Astrocyte (in vitro differentiated cells and primary cell): ENCODE measurements at regions not wholly inside any gene's neighbourhood (a gene's known extent, or its start where the extent isn't known, plus 50 kb on each side); places are given as distances from the start of the nearest gene placed in this dataset.
"Not testable (repeated sequence)": the region's sequence is repeated elsewhere in the genome, so short reads cannot be mapped to it uniquely, and the experiment has no call there.

Experiments
- EZH2 ChIP-seq: IDR thresholded peaks from 2 replicates; pipeline ENCODE4 v1.6.1; 2012; ENCODE audit warnings: mild to moderate bottlenecking, low read length, inconsistent platforms; ENCODE audit not compliant: insufficient read depth
- TF ChIP-seq, protein P1 (sequence below): IDR thresholded peaks from 2 replicates; pipeline ENCODE4 v1.5.1; 2011; ENCODE audit warnings: low read depth, mild to moderate bottlenecking, inconsistent platforms, low read length, moderate library complexity; ENCODE audit not compliant: insufficient read depth

DNA sequence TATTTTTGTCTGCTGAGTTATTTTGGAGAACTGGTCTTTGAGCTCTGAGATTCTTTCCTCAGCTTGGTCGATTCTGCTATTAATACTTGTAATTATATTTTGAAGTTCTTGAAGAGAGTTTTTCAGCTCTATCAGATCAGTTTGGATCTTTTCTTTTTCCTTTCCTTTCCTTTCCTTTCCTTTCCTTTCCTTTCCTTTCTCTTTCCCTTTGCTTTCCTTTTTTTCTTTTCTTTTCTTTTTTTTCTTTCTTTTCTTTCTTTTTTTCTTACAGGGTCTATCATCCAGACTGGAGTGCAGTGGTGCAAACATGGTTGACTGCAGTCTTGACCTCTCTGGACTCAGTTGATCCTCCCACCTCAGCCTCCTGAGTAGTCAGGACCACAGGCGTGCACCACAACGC lies 63.2 kb upstream of the GPR50 start:
- TF ChIP-seq, protein P1, sequence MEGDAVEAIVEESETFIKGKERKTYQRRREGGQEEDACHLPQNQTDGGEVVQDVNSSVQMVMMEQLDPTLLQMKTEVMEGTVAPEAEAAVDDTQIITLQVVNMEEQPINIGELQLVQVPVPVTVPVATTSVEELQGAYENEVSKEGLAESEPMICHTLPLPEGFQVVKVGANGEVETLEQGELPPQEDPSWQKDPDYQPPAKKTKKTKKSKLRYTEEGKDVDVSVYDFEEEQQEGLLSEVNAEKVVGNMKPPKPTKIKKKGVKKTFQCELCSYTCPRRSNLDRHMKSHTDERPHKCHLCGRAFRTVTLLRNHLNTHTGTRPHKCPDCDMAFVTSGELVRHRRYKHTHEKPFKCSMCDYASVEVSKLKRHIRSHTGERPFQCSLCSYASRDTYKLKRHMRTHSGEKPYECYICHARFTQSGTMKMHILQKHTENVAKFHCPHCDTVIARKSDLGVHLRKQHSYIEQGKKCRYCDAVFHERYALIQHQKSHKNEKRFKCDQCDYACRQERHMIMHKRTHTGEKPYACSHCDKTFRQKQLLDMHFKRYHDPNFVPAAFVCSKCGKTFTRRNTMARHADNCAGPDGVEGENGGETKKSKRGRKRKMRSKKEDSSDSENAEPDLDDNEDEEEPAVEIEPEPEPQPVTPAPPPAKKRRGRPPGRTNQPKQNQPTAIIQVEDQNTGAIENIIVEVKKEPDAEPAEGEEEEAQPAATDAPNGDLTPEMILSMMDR = not testable (repeated sequence)
- not testable (repeated sequence) for TF ChIP-seq EZH2
